NCI-H1105 treated with DMSO at 0.1 percent for 48 hours (cell line): ENCODE measurements at regions not wholly inside any gene's neighbourhood (a gene's known extent, or its start where the extent isn't known, plus 50 kb on each side); places are given as distances from the start of the nearest gene placed in this dataset.
"Not testable (repeated sequence)": the region's sequence is repeated elsewhere in the genome, so short reads cannot be mapped to it uniquely, and the experiment has no call there.

ENCODE experiments used
- DNase-seq: peaks from one replicate; lab custom pipeline; 2025; lab: John Stamatoyannopoulos, UW

- no peak for DNase-seq
Observed at GRCh38 chr6:3618642-3619041, 132.9 kb downstream of the PXDC1 start.

GRCh38 chr6:3617681-3618311 is 133.7 kb downstream of the PXDC1 start:
- no peak for DNase-seq

- peak; percentile 62 for DNase-seq
Observed at GRCh38 chr6:3617192-3617631, 134.3 kb downstream of the PXDC1 start.

GRCh38 chr6:3616565-3617176 is 134.8 kb downstream of the PXDC1 start:
- peak; percentile 45 for DNase-seq

- no peak for DNase-seq
Observed at GRCh38 chr6:3615391-3616380, 135.8 kb downstream of the PXDC1 start.

- no peak for DNase-seq
Observed at GRCh38 chr6:3614918-3615317, 136.6 kb downstream of the PXDC1 start.

- not testable (repeated sequence) for DNase-seq
Observed at GRCh38 chr6:3613565-3613964, 137.9 kb downstream of the PXDC1 start.

GRCh38 chr6:3612341-3613041 is 139.0 kb downstream of the PXDC1 start:
- DNase-seq, result peak; percentile 94

- DNase-seq, result no peak
Observed at GRCh38 chr6:3610921-3611320, 140.6 kb downstream of the PXDC1 start.

- no peak for DNase-seq
Observed at GRCh38 chr6:3610206-3610605, 141.3 kb downstream of the PXDC1 start.

GRCh38 chr6:3609388-3609787 is 142.1 kb downstream of the PXDC1 start:
- no peak for DNase-seq

GRCh38 chr6:3608159-3608558 is 143.4 kb downstream of the PXDC1 start:
- no peak for DNase-seq

GRCh38 chr6:3607599-3607998 is 143.9 kb downstream of the PXDC1 start:
- DNase-seq, result no peak

GRCh38 chr6:3607171-3607570 is 144.3 kb downstream of the PXDC1 start:
- no peak for DNase-seq

- DNase-seq, result no peak
Observed at GRCh38 chr6:3603340-3604130, 146.7 kb upstream of the SLC22A23 start.

- DNase-seq, result no peak
Observed at GRCh38 chr6:3601570-3601969, 144.7 kb upstream of the SLC22A23 start.

GRCh38 chr6:3597500-3598064 is 140.7 kb upstream of the SLC22A23 start:
- DNase-seq, result no peak

GRCh38 chr6:3596766-3597165 is 139.9 kb upstream of the SLC22A23 start:
- no peak for DNase-seq

GRCh38 chr6:3594201-3594600 is 137.4 kb upstream of the SLC22A23 start:
- no peak for DNase-seq

GRCh38 chr6:3593161-3593560 is 136.3 kb upstream of the SLC22A23 start:
- DNase-seq, result no peak

GRCh38 chr6:3592371-3592941 is 135.6 kb upstream of the SLC22A23 start:
- DNase-seq, result no peak
